Stimulated activated CD8-positive, alpha-beta memory T cell treated with anti-CD3 and anti-CD28 coated beads, Interleukin-15, amount 100 ng/mL, for 48 hours (primary cell): ENCODE measurements at regions not wholly inside any gene's neighbourhood (a gene's known extent, or its start where the extent isn't known, plus 50 kb on each side); places are given as distances from the start of the nearest gene placed in this dataset.

Source experiments
- DNase-seq, 2 donors: peaks; one replicate each; pipeline ENCODE4 v3.0.0-alpha.2; 2020; ENCODE audit warnings: low read depth in 2 of 2

DNA sequence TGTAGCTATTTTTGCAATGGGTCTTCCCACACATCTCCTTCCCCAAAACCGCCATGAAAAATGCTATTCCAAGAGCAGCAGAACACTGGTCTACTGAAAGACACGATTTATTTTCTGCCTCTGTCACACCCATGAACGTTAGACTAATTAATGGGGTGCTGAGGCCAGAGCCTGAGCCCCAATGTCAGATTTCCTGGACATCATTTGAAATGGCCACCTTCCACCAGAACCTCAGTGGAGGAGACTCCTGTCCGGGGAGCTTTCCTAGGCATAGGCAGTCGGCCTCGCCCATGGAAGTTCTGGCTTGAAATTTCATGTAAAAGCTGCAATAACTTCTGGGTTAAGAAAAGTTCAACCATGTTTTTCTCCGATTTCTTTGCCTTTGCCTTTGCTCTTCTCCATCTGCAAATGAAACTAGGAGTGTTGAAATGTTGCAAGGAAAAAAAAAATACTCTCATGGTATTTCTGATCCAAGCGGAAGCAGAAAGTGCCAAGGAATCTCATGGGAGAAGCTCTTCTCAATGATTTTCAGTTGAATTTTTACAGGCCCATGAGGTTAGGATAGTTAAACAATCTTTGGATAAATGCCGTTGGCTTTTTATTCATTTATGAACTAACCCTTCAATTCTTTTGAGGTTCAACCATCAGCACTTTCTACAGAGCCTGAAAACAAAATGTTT, 570.8 kb upstream of the MGMT start:
- no peak for DNase-seq

DNA sequence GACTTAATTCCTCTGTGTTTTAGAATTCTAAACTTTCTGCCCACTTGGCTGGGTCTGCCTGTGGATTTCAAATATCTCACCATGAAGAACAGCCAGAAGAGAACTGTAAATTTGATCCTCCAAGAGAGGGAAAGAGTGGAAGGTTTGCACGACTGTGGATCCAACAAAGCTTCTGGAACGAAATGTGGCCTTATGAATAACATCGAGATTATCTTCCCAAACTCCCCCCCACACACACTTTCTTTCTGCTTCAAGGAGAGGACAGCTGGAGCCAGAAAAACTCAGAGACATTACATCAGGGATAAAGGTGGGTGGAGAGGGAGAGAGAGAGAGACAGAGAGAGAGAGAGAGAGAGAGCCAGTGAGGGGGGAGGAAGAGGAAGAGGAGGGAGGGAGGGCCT, 570.1 kb upstream of the MGMT start:
- no peak for DNase-seq

DNA sequence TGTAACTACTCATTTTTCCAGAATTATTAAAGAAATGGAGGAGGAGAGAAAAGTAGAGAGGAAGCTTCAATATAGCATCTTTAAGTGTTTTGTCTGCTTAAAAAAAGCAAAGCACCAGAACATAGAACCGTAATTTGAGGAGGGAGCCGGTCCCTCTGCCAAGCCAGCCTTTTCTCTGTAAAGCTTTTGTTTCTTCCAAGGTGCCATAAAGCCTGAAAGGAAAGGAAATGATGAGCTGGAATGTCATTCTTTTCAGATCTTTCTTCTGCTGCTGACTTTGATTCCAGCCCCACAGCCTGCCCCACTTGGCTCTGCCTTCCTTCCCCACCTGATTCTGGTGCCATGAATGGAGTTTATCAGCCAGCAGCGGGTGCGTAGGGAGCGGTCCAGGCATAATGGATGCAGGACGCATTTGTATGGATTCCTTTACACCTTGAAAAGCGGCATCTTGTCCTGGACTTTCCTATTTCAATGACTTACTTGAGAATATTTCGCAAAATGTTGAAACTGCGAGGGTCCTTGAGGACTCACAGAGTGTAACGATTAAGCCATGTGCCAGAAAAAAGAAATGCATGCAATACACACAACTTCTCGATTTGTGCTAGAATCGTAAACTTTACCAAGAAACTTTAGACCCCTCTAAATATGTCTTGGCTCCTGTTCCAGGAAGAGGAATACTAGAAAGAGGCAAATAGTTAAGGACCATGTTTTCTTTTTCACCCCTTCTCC, 569.5 kb upstream of the MGMT start:
- no peak for DNase-seq

DNA sequence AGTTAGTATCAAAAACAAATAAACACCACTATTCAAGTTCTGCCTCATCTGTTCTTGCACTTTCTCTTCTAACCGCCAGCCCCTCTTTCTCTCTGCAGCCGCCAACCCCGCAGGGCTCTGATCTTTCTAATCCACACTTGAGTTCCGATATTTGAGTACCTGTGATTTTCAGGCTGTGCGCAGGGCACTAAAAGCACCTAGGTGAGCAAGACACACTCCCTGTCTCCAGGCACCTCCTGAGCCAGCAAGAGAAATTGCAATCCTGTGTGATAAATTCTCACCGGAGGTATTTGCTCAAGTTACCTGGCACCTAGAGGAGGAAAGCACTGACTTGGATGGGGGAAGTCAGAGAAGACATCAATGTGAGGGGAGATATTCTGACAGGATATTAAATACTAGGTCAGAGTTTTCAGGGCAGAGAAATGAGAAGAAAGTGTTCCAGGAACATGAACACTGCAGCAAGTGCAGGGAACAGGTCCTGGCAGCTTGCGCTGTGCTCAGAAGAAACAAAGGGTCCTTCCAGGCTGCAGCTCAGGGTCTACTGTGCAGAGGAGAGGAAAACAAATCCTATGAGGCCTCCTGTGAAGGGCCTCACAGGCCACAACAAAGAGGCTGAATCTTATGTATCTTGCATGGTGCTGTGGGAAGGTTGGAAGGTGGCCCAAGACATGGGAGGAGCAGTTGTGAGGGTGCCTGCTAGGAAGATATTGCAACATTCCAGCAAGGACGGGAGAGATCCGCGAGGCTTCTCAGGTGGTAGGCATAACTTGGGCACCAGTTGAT, 568.7 kb upstream of the MGMT start:
- DNase-seq: no peak

GRCh38 chr10:128898916-128899195, 568.2 kb upstream of the MGMT start:
- no peak for DNase-seq

DNA sequence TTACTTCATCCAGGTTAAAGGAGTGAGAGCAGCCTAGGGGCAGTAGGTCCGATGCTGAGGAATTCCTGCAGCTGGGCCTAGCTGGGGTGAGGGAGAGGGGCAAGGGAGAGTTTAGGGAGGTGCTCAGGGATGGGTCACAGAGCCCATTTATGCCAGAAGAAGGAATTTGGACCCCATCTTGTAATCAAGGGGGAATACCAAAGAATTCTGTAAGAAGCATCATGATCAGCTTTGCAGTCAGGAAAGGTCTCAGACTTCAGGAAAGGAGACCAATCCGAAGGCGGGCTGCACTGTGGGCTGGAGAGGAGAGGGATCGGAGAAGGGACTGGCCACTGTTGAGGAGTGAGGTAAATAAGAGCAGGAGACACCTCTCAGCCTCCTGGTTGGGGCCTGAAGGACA, 566.6 kb upstream of the MGMT start:
- DNase-seq: no peak

DNA sequence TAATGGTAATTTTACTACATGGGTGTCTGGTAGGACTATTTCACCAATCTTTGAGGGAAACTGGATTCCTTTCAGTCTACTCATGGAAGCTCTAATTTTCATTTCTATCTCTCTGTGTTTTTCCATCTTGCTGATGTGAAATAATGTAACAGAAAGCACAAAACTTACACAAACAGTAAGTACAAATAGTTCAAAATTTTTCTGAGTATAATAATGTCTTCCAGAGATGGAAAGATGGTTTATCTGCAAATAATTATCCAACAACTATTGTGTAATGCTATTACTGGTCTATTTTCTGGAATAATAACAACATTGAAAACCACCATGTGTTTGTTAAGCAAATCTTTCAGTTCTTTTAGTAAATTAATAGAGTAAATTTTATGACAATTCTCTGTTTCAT, 565.8 kb upstream of the MGMT start:
- DNase-seq: no peak

DNA sequence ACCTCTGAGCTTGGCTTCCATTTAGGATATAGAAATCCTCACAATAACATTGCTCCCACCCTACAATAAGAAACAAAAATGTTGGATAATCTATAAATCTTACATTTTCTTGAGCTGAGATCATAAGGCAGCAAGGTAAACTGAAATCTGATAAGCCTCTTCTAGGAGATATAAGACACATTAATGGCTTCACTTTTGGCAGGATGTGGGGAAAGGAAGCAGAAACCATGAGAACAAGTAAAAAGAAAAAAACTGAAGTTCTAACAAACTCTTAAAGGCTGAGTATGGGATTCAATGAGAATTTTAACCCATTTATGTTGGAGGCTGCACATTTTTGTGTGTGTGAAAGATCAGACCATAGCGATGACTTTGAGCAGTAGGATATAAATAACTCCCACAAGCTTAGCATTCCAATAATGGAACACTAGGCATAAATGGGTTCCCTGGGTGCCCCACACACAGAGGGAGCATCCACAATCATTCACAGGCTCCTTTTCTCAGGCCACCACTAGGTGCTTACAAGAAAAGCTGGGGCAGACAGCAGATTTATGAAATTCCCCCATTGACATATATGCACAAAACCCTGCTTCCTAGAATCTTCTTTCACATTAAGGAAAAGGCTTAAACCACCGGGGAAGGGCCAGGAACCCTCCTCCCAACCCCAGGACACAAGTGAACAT, 564.9 kb upstream of the MGMT start:
- no peak for DNase-seq

GRCh38 chr10:128907155-128907941, 559.7 kb upstream of the MGMT start:
- no peak for DNase-seq

GRCh38 chr10:128908099-128908498, 558.9 kb upstream of the MGMT start:
- no peak for DNase-seq

GRCh38 chr10:128908499-128908898, 558.5 kb upstream of the MGMT start:
- no peak for DNase-seq

DNA sequence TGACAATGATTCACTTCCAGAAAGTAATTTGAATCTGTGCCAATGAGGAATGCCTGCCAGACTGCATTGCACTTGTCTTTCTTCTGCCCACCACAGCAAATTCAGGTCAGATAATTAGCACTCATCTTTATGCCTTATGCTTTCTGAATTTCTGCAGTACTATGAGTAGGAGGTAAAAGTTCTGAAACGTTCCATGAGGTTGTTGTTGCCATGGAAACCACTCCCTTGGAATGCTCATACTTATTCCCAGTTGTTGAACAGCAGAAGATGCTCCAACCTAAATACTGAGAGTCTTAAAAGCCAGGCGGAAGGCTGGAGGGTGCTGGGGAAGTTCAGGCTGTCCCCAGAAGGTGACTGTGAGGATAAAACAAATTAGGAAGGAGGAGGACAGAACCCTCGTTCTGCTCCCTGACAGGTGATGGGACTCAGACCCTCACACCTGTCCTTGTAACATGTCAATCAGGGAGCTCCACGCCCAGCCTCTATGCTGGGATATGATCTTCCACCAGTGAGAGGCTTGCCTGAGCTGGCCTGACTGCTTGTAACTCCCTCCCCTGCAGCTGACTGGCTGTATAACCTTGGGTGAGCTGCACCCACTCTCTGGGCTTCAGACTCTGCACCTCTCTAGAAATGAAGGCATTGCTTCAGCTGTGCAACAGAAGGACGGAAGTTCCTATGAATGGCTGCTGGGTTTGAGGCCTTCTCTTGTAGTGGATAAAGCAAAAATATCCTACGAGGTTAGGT, 554.3 kb upstream of the MGMT start:
- no peak for DNase-seq

GRCh38 chr10:128914681-128915080, 552.4 kb upstream of the MGMT start:
- no peak for DNase-seq

- DNase-seq: no peak
These were observed 551.4 kb upstream of the MGMT start for GRCh38 chr10:128915630-128916029.

DNA sequence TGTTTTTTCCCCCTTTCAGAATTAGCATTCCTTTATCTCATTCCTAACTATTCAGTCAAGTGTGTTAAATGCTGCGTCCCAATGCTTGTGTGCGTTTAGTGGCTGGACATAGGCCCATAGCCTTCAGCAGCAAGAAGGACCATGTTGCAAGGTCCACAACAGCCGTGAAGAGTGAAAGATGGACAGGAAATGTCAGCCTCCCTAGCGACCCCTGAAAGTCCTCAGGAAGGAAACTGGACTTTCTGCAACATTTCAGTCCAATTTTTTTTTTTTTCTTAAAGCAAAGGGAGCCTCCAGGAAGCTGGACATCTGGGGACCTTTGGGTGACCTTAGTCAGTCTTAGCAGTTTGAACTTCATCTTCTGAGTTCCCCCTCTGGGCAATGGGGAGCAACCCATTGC, 550.7 kb upstream of the MGMT start:
- DNase-seq: no peak

GRCh38 chr10:128921389-128922022, 545.5 kb upstream of the MGMT start:
- no peak for DNase-seq

GRCh38 chr10:128922172-128922571, 544.9 kb upstream of the MGMT start:
- DNase-seq: no peak

DNA sequence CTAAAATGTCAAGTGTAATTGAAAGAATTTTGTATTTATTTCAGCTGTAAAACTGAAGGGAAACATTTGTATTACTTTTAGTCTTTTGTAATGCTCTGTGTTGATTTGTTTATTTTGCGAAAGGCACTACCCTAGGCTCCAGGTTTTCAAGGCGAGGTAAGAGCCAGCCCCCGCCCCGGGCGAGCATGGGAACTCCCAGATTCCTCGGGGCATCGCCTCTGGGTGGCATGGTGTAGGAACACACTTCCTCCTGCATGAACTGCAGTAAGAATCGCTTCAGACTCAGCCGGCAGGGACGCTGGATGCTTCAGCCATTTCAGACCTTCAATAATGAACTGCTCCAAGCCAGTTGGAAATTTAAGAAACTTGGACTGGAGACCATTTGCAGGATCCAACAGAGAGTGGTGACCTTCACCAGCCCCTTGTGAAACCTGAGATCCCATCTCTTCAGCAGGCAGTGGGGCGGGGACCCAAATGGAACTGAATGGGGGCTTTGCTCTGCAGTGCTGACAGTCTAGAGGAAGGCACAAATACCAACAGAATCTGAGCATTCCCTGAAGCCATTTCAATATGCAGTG, 544.3 kb upstream of the MGMT start:
- no peak for DNase-seq

- no peak for DNase-seq
These were observed 542.1 kb upstream of the MGMT start for GRCh38 chr10:128924918-128925317.

GRCh38 chr10:128926711-128927110, 540.3 kb upstream of the MGMT start:
- no peak for DNase-seq
